Anterior cingulate cortex (tissue), 58 donors: ENCODE measurements at regions not wholly inside any gene's neighbourhood (a gene's known extent, or its start where the extent isn't known, plus 50 kb on each side); places are given as distances from the start of the nearest gene placed in this dataset.

ENCODE experiments used
- DNase-seq, 58 donors: peaks; one replicate each; lab custom pipeline; 2025; lab: John Stamatoyannopoulos, UW

DNA sequence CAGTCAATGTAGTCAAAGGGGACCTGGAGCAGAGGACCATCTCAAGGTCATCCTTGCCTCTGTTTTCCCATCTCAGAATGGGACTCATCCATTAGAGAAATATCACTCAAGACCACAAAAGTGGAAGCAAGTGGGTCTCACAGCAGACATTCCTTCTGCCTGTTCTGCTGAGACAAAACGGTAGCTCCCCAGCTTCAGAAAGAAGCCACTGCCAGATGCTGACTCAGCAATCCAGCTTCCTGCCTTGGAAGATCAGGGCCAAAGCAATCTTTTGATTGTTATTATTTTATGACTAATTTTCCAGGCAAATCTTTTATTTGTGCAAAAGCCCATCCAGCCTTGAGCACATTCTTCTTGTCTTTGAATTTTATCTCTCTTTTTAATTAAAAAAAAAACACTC, 86.8 kb downstream of the CCT6B start:
- no peak for DNase-seq

DNA sequence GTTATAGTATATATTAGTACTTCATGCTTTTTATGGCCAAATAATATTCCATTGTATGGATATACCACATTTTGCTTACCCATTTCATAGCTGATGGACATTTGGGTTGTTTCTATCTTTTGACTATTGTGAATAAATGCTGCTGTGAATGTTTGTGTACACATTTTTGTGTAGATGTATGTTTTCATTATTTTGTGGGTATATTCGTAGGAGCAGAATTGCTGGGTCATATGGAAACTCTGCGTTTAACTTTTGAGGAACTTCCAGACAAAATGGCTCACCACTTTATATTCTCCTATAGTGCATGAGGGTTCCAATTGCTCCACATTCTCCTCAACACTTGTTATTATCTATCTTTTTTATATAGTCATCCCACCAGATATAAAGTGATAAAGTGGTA, 88.6 kb downstream of the CCT6B start:
- DNase-seq: no peak

DNA sequence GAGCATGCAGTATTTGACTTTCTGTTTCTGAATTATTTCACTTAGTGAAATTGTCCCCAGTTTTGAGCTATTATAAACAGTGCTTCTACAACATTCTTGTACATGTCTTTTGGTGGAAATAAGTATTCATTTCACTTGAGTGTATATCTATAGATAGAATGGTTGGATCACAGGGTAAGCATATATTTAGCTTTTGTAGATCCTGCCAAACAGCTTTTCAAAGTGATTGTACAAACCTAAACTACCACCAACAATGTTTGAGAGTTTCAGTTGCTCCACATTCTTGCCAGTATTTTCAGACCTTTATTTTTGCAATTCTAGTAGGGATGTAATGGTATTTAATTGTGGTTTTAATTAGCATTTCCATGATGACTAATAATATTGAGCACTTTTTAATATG, 91.6 kb downstream of the CCT6B start:
- DNase-seq: no peak

DNA sequence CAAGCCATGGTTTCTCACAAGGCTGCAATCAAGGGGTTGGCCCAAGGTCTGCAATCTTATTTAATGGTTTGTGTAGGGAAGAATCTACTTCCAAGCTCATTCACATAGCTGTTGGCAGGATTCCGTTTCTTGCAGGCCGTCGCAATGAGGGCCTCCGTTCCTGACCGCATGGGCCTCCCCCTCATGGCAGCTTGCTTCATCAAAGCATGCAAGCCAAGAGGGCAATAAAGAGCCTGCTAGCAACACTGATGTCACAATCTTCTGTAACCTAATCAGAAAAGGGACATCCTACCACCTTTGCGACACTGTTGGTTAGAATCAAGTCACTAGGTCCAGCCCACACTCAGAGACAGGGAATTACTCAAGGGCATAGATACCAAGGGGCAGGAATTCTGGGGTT, 95.5 kb downstream of the CCT6B start:
- DNase-seq: no peak

DNA sequence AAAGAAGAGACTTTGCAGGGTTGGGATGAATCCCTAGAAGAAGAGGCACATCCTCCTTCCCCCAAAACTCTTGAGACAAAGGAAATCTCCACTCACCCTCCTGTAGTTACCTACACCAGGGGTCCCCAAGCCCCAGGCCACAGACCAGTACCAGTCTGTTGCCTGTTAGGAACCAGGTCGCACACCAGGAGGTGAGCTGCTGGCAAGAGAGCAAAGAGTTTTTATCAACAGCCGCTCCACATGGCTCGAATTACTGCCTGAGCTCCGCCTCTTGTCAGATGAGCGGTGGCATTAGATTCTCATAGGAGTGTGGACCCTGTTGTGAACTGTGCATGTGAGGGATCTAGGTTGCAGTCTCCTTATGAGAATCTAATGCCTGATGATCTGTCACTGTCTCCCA, 98.9 kb downstream of the CCT6B start:
- no peak for DNase-seq

DNA sequence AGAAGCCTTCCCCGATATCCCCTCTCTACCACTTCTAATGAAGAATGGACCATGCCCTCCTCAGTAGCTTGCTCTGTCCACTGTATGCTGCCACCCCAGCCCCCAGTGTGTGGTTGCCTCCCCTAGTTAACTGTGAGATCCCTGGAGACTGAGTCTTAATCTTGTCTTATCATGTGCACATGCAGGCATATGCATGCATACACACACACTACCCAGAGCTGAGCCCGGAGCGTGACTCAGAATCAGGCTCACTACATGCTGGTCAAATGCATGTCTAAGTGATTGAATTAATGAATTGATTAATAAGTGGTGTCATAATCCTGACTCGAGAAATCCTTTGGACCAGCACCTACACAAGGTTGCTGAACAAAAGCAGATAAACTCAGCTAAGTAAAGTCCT, 99.4 kb downstream of the CCT6B start:
- DNase-seq: no peak

DNA sequence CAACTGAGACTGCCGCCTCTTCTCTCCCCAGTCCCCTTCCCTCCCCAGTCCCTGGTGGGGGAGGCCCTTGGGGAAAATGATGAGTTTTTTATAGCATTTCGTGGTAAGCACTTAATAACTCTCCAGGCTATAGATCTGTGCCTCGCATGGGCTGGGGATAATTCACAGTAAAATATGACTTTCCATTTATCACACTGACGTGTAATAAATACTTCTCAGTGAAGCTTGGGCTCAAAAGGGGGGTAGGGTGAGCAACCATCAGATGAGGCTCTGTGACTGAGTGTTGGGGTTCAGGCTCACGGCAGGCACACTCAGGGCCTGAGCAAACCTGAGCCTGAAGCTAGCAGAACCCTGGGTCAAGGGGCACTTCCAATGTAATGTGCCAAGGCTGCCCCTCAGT, 101.6 kb downstream of the CCT6B start:
- no peak for DNase-seq

DNA sequence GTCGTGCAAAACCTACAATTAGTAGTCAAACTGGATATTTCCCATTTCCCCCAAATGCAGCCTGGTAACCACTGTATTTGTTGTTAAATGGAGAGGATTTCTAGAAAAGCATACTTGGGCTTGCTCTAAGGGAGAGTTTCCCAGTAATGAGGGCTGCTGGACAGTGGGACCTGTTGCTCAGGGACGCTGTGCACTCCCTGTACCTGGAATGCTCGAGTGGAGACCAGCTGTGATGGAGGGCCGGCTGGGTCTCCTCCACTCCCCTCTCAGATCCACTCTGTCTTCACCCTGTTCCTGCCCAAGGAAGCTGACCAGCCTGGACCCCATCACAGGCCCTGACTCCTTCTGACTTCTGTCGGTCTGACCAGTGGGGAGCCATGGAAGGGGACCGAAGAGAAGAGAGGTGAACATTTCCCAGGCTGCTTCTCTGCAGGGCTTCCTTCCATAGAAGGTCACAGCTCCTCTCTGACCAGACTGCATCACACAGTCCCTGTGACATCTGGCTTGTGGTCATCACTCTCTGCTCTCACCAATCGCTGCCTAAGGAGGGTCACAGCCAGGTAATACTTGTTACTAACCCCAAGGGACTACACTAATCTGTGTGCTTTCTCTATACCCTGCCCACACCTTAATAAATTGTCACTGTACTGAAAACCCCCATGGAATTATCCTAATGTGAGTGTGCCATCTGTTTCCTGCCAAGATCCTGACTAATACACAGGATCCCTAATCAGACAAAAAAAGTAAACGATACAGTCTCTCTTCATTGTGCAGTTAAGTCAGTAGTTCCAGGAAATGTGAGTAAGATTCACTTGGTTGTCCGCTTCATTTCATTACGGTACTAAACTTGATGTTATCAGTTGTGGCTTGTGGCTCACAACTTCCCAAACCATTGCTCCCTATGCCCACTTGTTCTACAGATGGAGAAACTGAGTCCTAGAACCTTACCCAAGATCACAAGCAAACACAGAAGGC, 102.4 kb downstream of the CCT6B start:
- DNase-seq: no peak

DNA sequence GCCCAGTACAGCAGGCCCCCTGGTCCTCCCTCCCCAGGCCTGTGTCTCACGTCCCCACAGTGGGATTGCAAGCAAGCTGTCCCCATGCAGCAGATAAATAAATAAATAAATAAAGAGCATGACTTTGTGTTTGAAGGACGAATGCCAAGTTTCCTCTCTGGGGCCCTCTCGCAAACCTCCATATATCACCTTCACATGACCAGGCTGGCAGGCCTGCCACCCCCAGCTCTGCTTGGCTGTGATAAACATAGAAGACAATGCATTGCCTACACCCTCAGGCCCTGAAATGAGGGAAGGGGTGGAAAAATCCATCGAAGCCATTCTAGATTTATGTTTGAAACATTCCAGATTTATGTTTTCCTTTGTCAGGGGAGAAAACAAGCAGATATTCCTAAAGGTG, 107.3 kb downstream of the CCT6B start:
- DNase-seq: no peak

DNA sequence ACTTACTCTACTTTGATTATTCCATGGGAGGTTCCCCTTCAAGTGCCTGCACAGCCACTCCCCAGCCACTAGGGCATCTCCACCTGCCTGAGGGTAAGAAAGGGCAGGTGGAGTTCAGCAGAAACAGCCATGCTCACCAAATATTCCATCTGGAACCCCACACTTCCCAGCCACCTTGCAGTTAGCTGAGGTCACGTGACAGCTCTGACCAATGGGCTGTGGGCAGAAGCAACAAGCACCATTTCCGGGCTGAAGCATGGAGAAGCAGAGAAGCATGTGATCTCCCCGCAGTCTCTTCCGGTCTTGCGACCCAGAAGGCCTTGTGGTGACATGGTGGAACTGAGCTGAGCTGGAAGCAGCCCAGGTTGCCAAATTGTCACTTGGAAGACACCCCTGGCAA, 108.6 kb downstream of the CCT6B start:
- DNase-seq: no peak

DNA sequence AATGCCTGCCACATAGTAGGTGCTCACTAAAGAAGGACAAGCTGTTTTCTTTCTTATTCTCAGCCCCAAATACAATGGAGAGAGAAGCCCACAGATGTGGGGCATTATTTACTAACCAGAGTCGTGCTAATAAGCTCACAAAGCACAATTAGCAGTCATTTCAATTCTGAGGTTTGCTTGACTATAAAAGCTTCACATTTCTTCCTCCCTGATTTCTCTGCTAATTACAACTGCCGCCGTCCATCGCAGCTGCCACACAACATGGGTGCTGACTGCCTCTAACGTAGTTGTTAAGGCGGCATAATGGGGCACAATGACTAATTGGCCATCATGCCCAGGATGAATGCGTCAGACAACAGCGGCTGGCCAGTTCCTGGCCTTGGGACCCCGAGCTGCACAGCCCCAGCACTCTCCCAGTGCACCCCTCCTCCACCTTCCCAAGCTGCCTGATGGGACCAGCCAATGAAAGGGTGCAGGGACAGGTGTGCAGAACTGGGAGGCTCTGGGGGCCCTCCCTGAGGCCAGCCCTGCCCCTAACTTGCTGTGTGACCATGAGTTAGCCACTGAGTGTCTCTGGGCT, 109.2 kb downstream of the CCT6B start:
- no peak for DNase-seq

DNA sequence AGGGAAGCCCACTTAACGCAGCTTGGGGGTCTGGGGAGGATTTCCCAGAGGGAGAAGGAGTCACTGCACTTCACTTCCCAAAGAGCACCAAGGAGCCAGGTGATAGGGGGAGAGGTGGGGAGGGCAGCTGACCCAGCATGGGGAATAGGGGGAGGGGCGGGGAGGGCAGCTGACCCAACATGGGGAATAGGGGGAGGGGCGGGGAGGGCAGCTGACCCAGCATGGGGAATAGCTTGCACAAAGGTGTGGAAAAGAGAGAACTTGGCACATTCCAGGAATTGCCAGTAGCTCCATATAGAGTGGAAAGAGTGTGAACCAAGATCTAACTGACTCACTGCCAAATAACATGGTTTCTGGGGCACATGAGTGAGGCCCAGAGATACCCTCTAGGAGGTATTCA, 110.3 kb downstream of the CCT6B start:
- DNase-seq: no peak

DNA sequence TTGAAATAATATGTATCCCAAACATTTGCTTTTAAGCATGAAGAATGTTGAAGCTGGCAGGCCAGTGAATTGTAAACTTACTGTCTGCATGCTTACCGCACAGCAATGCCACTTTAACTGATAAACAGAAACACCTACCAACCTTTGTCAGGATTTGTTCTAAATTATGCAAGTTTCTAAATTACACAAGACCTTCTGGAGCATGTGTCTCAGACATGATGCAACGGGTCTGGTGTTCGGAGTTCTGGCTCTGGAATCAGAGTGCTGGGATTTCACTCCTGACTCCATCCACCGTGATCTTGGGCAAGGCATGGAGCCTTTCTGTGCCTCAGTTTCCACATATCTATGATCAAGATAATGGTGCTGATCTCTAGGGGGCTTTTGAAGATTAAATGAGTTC, 111.2 kb downstream of the CCT6B start:
- DNase-seq: no peak

DNA sequence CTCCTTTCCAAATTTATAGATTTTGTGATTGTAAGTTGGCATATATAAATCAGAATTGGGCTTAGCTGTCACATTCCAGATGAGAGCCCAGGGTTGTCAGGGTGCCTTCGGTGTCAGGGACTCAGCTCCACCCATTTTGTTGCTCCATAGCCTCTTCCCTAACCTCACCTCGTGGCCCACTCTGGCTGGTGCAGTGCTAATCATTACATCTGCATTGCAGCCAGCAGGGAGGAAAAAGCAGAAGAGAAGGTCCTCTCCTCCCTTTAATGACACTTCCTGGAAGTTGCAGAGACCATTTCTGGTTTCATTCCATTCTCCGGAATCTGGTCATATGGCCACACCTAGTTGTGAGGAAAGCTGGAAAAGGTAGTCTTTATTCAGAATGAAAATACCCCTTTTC, 113.3 kb downstream of the CCT6B start:
- DNase-seq: no peak

DNA sequence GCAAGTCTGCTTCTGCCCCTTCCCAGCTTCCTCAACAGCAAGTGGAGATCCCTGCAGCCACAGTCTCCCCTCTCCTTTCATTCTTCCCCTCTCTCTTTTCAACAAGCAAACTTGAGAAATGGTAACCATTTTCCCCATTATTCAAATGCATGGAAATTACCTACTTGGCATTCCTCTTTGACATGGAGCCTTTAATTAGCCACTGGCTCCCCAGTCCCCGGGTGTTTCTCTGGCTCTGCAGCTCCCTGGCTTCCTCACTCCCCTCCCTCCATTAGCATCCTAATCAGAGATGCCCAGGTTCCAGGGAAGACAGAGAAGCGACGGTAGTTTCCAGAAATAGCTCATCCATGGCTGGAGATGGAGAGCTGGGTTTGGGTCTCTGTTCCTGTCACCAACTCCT, 116.0 kb downstream of the CCT6B start:
- no peak for DNase-seq

DNA sequence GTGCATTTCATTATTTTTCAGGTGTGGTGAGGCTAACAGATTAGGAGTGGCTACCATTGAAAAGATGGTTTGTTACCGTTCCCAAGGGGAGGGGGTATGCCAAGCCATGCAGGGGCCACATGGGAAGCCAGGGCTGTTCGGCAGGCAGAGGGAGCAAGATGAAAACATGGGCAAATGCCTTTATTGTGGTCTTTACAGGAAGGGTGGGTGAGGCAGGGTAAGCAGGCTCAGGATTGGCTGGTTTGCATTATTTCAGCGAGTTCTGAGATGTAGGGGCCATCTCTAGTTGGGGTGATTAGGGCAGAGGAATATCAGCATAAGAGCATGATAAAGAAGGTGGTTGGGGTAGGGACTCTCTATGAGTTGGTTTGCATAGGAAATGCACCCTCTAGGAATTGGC, 117.6 kb downstream of the CCT6B start:
- DNase-seq: no peak

DNA sequence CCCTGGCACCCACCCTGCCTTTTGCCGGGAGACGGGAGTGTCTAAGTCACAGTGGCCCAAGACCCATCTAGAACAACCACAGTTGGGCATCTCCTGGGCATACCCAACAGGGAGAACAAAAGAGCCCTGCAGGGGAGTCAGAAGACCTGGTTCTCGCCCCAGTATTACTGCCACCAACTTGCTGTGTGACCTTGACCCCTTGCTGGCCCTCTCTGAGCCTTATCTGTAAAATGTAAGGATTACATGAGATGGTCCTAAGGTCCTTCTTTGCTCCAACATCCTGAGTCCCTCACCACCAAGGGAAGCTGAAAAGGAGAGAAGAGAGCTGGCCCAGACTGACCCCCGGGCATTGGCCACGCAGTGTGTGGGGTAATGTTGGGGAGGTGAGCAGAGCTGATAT, 119.0 kb downstream of the CCT6B start:
- DNase-seq: no peak

DNA sequence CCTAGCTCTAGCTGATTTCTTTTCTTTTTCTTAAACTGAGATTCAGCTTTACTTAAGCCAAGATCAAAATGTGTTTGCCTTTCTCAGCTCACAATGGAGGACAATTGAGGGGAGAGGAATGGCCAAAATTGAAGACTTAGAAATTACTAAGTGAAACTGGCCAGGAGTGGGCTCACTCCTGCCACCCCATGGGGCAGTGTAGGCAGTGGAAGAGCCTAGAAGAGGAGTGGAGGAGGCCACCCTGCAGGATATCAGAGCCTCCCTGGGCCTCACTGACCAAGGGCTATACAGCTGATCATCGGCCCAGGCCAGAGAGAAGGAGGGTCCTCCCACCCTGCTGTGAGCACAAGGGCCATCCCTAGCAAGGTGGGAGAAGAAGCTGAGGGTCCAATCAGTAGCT, 119.8 kb downstream of the CCT6B start:
- no peak for DNase-seq

DNA sequence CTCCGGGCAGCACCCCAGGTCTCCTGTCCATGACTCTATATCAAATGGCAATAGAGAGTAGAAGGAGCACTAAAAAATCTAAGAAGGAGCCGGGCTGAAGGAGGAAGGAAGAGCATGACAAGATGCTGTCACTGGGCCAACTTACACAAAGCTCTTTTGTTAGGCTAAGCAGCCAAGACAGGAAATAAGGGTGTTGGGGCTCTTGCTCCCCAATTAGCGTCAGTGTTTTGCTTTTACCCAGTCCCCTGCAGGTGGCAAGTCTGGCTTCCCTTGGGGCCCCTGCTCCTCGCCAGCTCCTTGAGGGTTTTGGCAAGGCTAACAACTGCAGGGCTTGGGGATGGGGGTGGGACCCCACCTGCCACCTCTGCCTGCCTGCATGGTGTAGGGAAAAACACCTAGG, 120.5 kb downstream of the CCT6B start:
- DNase-seq: no peak

DNA sequence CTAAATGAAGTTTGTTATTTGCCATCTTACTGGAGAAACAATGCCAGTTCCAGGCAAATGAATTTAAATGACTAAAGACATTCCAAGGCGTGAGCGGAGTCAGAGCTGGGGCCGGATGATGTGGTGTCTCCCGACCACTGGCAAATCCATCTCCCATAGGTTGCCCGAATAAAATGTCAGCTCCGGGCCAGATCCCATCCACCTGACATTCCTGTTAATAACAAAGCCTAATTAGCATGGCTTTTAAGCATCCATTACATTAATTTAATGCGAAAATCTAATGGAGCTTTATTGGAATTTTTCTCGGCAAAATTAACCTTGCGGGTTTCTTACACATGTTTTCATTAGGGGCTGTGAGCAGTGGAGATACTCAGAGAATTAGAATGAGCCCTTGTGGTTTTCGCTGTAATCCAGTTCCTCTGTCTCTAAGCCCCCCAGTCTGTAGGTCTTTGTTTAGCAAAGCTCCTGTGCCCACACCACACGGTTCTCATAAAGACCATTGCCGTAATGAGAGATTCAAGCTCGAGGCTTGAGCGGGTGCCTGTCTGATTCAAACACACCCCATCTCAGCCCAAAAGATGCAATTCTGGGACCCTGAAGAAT, 123.3 kb downstream of the CCT6B start:
- DNase-seq: no peak

DNA sequence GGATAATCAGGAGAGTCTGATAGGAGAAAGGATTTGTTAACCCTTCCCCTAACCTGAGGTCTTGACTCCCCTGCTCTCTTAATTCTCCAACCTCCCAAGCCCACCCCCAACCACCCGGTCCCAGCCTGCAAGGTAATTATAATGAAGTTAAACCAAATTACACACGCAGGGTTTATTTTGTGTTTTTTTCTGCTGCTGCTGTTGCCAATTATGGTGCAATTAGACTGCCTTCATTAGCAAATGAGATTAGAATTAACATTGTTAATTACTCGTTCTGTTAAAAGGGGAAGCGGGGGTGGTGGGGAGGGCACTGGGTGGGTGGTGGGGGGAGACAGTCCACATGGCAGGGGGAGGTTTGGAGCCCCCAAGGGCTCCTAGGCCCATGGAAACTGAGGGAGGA, 128.9 kb downstream of the CCT6B start:
- no peak for DNase-seq

DNA sequence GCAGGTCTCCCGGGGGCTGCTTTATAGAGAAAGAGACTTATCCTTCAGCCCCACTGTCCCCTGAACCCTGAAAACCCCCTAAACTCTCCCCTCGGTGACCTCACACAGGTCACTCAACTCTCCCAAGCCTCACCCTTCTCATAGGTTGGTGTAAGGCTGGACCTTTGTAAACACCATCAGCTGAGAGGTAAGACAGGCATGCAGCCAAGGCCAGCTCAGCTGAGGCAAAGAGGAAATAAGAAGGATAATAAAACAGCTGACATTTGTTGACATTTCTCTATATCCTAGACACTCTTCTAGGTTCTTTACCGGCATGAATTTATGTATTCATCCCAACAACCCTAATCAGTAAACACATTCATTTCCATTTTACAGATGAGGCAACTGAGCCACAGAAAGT, 134.3 kb downstream of the CCT6B start:
- no peak for DNase-seq
